Mesothelial cell of epicardium (in vitro differentiated cells): ENCODE measurements at regions not wholly inside any gene's neighbourhood (a gene's known extent, or its start where the extent isn't known, plus 50 kb on each side); places are given as distances from the start of the nearest gene placed in this dataset.

Experiments used
- DNase-seq, 2 experiments: peaks; one replicate each; pipeline ENCODE4 v3.0.0; 2021; ENCODE audit warnings: low spot score in 2 of 2; ENCODE audit not compliant: unreplicated experiment in 2 of 2
- H3K27ac Mint-ChIP-seq: 2 replicates; pipeline ENCODE4 v1.8.0; 2021; ENCODE audit warnings: mixed read lengths
- H3K27me3 Mint-ChIP-seq: 2 replicates; pipeline ENCODE4 v1.8.0; 2021; ENCODE audit warnings: low read depth, mixed read lengths
- H3K36me3 Mint-ChIP-seq: 2 replicates; pipeline ENCODE4 v1.8.0; 2021; ENCODE audit warnings: mixed read lengths
- H3K4me1 Mint-ChIP-seq: 2 replicates; pipeline ENCODE4 v1.8.0; 2021; ENCODE audit warnings: mixed read lengths
- H3K4me3 Mint-ChIP-seq: 2 replicates; pipeline ENCODE4 v1.8.0; 2021; ENCODE audit warnings: mild to moderate bottlenecking, moderate library complexity, mixed read lengths
- H3K9me3 Mint-ChIP-seq: 2 replicates; pipeline ENCODE4 v1.8.0; 2021; ENCODE audit warnings: mixed read lengths
- TF ChIP-seq, protein P1 (sequence below): fragments of 200-600 bp; sonication (generic); IDR thresholded peaks from one replicate; pipeline ENCODE4 v1.5.0; 2021; ENCODE audit warnings: antibody characterized with exemption; ENCODE audit not compliant: unreplicated experiment

DNA sequence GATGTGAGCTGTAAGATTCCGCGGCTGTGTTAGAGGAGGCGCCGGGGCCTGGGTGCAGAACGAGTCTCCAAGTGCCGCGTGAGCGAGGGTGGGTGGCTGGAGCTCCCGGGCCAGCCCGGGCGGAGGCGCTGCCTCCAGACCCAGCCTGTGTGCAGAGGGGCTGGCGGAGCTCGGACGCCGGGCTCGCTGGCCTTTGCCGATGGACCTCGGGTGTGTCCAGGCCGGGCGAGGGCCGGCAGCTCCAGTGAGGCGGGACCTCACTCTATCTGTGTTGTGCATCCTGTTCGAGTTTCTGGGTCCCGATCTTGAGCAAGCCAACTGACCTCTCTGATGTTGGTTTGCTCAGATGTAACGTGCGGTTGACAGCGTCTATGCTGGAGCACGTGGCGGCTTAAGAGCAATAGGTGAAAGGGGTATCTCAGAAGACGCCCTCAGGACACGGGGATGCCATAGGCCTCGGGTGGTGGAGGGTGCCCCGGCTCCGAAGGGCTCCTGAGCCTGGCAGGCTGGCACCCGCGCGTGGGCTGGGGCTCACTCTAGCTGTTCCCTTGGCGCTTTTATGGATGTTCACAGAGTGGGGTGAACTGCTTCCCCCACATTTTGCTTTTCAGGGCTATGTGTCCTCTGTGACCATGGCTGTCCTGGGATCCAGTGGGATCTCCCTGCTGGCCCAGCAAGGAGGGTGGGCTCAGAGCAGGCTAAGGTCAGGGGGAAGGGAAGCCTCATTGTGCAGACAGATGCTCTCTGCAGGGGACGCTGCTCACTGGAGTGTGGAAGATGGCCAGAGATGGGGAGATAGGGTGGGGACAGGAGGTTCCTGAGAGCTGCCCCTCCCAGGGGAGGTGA lies 69.8 kb downstream of the MRPL36 start:
- no peaks in the 10 kb centered on the region for H3K36me3 Mint-ChIP-seq
- peaks cover 29% of the 10 kb centered on the region for H3K27me3 Mint-ChIP-seq
- DNase-seq: peak in 1 of 2 experiments; percentile 36
- TF ChIP-seq, protein P1, sequence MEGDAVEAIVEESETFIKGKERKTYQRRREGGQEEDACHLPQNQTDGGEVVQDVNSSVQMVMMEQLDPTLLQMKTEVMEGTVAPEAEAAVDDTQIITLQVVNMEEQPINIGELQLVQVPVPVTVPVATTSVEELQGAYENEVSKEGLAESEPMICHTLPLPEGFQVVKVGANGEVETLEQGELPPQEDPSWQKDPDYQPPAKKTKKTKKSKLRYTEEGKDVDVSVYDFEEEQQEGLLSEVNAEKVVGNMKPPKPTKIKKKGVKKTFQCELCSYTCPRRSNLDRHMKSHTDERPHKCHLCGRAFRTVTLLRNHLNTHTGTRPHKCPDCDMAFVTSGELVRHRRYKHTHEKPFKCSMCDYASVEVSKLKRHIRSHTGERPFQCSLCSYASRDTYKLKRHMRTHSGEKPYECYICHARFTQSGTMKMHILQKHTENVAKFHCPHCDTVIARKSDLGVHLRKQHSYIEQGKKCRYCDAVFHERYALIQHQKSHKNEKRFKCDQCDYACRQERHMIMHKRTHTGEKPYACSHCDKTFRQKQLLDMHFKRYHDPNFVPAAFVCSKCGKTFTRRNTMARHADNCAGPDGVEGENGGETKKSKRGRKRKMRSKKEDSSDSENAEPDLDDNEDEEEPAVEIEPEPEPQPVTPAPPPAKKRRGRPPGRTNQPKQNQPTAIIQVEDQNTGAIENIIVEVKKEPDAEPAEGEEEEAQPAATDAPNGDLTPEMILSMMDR: no peak
- H3K4me1 Mint-ChIP-seq: peaks cover 13% of the 10 kb centered on the region
- no peaks in the 10 kb centered on the region for H3K9me3 Mint-ChIP-seq
- no peak overlapping the region for H3K4me3 Mint-ChIP-seq
- H3K27ac Mint-ChIP-seq: no peak overlapping the region

DNA sequence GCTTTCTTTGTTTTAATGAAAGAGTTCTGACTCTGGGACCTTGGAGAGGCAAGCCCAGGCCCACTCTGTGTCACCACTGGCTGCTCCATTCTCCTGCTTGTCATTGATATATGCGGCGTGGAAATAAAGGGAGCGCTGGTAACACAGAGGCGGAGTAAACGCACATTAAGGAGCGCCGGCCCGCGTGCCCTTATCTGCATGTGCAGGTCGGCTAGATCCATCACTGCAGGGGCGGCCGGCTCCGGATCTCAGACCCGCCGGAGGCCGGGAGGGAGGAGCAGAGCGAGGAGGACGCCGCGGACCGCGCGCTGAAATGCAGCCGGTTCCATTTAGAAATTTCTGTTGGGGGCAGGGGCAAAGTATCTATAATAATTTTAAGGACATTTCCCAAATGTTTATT lies 70.8 kb downstream of the MRPL36 start:
- Mint-ChIP-seq H3K27ac (no peak overlapping the region), H3K9me3 (no peaks in the 10 kb centered on the region), H3K27me3 (peaks cover 25% of the 10 kb centered on the region), H3K4me1 (peaks cover 14% of the 10 kb centered on the region), H3K36me3 (no peaks in the 10 kb centered on the region), H3K4me3 (no peak overlapping the region)
- DNase-seq: peak in 1 of 2 experiments; percentile 14
- TF ChIP-seq, protein P1: no peak

DNA sequence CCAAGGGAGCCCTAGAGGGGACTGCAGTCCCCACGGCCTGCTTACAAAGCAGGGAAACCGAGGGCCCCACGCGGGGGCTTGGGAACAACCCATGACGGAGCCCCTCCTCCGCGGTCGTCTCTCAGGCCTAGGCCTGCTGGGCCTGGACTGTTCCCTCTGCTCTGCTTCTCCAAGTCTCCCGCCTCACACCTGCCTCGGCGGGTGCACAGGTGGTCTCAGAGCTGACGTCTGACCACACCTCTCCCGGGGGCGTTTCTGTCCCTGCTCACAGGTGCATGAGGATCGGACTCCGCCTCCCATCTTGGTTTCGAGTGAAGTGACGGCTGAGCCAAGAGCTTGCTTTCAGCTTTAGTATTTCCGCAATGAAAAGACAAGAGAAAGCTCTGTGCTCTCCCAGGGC lies 72.1 kb downstream of the MRPL36 start:
- Mint-ChIP-seq H3K4me1 (peaks cover 14% of the 10 kb centered on the region), H3K36me3 (no peaks in the 10 kb centered on the region), H3K27me3 (peaks cover 23% of the 10 kb centered on the region), H3K27ac (no peak overlapping the region), H3K4me3 (no peak overlapping the region), H3K9me3 (no peaks in the 10 kb centered on the region)
- peak in 1 of 2 experiments; percentile 20 for DNase-seq
- TF ChIP-seq, protein P1: no peak

DNA sequence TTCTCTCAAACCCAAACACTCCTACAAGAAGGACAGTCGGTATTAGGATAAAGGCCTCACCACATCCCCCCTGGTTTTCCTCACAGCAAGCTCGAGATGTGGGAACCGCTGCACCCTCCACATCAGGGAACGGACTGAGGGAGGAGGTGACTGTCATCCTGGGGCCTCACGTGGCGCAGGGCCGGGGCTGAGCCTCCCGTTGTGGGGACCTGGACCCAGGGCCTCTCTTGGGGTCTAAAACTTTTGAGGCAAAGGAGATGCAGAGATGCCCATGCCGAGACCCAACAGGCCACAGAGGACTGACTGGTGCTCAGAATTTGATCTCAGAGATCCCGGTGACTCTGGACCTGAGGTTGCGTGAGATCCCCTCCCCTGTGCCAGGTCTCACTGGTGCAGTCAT lies 72.7 kb downstream of the MRPL36 start:
- no peaks in the 10 kb centered on the region for H3K36me3 Mint-ChIP-seq
- peaks cover 14% of the 10 kb centered on the region for H3K4me1 Mint-ChIP-seq
- DNase-seq: peak in 1 of 2 experiments; percentile 21
- TF ChIP-seq, protein P1: no peak
- peaks cover 19% of the 10 kb centered on the region for H3K27me3 Mint-ChIP-seq
- H3K9me3 Mint-ChIP-seq: no peaks in the 10 kb centered on the region
- no peak overlapping the region for H3K27ac Mint-ChIP-seq
- H3K4me3 Mint-ChIP-seq: no peak overlapping the region

DNA sequence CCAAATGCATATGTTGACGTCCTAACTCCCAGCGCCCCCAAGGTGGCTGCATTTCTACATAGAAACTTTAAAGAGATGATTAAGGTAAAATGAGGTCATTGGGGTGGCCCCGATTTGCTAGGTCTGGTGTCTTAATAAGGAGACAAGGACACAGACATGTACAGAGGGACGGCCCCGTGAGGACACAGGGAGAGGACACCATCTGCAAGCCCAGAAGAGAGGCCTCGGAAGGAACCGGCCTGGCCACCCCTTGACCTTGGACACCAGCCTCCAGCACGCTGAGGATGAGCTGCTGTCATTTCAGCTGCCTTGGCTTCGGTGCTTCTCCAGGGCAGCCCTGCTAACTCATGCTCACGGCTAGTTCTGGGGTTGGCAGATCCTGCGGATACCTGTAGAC lies 73.2 kb downstream of the MRPL36 start:
- H3K36me3 Mint-ChIP-seq: no peaks in the 10 kb centered on the region
- peak in 1 of 2 experiments; percentile 24 for DNase-seq

More for the DNA sequence above, 73.2 kb downstream of the MRPL36 start:
- peaks cover 16% of the 10 kb centered on the region for H3K27me3 Mint-ChIP-seq
- TF ChIP-seq, protein P1: no peak
- H3K4me3 Mint-ChIP-seq: no peak overlapping the region
- H3K4me1 Mint-ChIP-seq: peaks cover 14% of the 10 kb centered on the region
- no peak overlapping the region for H3K27ac Mint-ChIP-seq
- no peaks in the 10 kb centered on the region for H3K9me3 Mint-ChIP-seq
